Retina (tissue), 1 donor: ENCODE measurements at regions not wholly inside any gene's neighbourhood (a gene's known extent, or its start where the extent isn't known, plus 50 kb on each side); places are given as distances from the start of the nearest gene placed in this dataset.
"Not testable (repeated sequence)": the region's sequence is repeated elsewhere in the genome, so short reads cannot be mapped to it uniquely, and the experiment has no call there.

ENCODE experiments used
- DNase-seq: peaks from one replicate; pipeline ENCODE4 v3.0.0-alpha.2; 2016

DNA sequence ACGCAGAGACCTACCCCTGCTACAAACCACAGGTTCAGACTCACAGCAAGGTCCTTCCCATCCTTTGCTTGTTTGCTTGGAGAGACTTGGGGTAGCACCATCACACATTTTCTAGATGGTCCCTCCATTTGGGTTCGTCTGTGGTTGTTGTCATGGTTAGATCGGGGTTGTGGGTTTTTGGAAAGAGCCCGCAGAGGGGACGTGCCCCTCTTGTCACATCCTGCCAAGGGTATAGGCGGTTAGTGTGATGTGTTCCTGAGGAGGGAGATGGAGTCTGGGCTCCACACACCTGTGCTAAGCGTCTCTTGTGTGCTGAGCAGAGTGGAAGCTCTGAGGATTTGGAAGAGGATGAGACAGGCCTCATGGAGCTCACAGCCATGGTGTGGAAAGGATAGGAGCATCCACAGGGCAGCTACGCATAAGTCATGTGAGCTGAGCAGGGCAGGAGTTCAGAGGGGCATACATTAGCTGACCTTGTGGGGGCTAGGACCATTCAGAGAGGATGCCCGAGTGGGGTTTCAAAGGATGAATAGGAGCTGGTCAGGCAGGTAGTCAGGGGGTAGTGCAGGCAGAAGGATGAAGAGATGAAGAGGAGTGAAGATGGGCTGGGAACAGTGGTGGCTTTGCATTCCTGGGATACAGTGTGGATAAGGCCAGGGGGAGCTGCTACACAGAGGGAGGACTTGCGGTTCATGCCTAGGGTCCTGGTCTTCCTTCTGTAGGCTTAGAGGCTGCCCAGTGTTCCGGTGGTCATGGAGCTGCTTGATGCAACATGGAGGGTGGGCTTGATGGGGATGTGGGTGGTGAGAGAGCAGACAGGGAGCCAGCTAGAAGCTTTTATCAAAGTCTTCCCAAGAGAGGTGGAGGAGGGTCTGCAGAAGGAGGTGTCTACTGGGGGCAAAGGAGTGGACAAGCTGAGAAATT, 62.9 kb downstream of the ACKR3 start:
- no peak for DNase-seq

DNA sequence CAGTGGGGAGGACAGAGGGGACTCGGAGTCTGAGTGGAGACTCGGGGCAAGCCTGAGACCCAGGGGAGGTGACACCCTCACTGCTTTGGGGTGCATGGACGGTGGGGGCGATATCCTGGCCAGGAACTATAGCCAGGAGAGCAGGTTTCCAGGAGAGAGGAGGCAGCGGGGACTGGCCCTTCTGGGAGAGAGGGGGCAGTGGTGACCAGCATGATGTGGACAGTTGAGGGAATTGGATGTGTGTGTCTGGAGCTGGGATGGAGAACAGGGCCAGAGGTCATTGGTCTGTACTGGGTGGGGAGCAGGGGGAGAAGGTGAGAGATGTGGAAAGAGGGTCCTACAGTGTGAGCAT, 63.6 kb downstream of the ACKR3 start:
- no peak for DNase-seq

DNA sequence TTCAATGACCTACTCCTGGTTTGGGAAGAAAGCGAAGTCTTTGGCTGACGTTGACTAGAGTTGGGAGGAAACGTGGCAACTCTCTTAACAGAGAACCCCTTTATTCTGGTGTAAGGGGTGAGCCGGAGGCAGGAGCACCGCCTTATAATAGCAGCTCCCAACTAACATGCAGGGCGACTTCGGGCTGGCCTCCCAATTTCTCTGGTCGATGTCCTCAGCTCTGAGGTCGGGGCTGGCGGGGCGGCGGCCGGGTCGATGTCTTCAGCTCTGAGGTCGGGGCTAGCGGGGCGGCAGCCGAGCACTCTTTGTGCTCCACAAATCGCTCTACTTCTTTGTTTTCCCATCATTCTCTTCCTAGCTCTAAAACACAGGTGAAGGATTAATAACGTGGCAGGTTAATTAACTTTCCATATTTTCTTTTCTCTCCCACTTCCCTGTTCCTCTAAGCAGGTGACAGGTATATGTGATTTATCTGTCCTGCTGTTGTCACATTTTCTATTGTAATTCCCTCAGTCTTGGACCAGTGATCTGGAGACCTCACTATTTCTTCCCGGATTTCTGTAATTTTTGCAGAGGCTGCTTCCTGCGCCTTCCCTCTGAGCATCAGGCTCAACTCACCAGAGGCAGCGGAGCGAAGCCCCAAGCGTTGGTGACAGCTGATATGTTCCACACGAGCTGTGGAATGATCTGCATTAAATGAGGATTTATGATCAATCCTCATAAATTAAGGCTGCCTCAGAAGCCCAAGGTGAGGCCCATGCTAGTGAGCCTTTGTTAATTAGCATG, 64.3 kb downstream of the ACKR3 start:
- no peak for DNase-seq

DNA sequence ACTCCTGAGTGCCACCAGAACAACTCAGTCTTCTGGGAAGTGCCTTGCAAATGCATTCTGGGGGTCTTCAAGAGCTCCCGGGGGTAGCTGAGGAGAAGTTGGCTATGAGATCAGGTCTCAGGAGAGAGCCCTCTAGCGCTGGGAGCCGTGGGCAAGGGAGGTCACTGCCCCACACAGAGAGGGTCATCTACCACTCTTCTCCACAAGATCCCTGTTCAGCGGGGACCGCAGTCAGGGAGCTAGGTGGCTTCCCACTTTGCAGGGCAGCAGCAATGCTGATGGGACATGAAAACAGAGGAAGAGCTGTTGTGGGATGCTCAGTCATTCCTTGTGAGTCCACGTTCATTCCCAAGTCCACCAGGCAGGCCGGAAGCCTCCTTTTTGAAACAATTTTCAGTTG, 66.6 kb downstream of the ACKR3 start:
- DNase-seq = no peak

DNA sequence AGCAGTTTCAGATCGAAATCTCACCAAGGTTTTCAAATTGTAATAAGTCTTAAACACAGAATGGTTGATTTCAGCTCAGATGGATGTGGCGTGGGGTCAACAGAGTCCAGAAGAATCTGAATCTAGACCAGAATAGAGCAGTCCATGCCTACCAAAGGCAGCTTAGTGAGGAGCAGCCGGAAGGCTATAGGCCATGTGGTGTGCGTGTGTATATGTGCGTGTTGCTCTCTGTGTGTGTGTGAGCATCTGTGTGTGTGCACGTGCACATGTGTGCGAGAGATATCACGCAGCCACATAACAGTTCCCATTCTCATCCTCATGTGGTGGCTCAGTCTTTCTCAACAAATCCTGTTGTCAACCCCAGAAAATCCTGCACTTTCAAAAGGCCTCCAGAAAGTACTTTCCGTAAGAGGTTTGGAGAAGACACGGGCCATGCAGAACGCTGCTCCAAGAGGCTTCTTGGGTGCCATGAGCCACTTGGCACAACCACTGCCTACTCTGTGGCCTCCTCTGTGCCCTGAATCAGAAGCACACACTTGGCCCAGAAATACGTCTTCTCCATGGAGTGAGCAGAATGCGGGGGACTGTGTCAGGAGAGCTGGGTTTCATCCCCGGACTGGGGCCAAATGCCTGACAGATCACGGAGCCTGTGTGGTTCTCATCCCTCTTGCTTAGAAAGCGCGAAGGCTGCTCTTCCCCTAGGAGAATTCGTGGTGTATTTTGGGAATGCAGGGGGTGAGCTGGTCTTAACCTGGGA, 67.3 kb downstream of the ACKR3 start:
- DNase-seq = no peak

DNA sequence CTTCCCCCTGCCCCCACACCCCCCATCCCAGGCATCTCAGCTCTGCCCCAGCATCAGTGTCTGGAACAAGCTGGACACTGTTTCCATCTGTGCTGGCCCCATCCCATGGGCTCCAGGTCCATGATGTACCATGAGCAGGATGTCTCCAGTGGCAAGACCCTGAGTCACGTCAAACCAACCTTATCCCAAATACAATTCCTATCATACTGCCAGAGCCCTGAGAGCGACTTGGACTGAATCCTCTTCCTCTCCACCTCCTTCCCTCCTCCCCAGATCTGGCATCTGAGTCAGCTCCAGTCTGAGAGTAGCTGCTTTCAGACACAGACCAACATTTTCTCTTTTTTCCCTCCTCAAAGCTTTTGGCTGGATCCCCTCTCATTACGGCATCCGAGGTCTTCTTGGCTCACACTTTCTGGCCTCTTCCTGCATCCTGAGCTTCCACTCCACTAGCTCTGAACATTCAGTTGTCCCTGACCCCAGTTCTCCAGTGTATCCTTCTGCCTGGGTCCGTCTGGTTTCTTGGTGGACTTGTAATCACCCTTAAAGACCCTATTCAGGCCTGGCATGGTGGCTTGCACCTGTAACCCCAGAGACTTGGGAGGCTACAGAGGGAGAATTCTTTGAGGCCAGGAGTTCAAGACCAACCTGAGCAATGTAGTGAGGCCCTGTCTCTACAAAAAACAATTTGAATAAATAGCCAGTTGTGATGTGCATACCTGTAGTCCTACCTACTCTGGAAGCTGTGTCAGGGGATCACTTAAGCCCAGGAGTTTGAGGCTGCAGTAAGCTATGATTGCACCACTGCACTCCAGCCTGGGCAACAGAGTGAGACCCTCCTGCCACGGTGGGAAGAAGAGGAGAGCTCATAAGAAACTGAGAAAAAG, 68.3 kb downstream of the ACKR3 start:
- no peak for DNase-seq

DNA sequence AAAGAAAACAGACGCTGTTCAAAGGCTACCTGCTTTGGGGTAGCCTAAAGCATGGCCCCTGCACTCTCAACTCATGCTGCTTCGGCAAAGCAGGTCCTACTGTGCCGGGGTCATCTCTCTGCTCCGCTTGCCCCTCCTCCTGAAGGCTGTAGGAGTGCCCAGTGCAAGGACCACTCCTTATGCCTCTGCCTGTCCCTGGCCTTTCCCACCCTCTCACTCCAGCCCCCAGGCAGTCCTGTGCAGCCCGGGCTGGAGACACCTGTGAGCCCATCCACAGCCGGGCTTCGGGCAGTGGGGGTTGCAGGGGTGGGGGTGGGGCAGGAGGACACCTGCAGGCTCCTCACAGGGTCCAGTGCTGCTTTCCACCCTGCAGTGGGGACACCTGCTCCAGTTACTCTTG, 69.1 kb downstream of the ACKR3 start:
- DNase-seq = no peak

DNA sequence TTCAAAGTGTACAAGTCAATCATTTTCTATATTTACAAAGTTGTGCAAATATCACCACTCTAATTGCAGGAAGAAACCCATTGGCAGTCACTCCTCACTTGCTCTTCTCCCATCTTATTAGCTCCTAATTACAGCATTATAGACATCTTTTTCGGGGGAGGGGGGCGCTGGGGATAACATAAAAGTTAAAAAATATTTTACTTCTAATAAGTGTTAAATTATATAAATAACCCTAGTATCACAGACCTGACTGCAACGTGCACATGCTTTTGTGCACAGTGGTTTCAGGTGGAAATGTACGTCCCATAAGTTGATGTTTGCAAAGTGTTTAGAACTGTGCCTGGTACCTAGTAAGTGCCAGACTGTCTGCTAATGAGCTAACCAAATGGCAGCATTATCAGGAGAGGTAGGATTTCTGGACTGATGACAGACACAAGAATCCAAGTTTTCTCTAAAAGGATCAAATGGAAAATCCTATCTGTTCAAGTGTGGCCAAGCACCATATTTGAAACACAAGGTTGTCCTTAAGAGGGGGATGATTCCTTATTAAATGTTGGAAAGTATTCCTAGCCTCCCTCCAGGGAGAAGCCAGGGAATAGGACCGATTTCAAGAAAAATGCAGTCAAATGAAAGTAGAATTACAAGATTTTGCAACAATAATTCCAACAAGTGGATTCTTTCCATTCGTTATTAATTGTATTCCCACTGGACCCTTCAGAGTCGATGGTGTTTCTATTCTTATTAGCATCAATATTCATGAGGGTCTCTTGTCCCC, 70.0 kb downstream of the ACKR3 start:
- no peak for DNase-seq

DNA sequence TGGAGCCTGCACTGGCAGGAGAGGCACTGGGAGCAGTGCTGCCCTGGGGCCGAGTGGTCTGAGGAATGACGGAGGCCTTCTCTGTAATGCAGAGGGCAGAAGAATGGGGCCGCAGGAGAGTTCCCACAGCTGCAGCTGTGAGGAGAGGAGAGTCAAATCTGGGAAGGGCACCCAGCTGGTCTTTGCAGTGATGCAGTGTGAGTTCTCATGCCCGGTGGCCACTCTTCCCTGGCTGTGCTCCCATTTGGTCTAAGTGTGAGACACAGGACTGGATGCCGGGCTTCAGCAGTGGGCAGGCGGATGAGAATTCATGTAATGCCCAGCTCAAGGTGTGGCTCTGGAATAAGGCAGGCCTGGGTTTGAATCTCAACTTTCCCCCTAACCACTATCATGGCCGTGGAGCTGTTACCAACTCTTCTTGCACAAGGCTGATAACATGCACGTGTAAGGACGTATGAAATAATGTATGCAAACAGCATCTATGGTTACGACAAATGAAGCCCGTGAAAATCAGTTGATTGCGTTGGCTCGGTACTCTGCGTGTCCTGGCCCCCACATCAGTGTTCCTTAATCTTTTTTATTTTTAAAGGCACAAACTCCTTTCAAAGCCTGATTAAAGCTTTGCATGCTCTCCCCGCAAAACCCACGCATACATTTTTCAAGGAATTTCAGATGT, 71.6 kb downstream of the ACKR3 start:
- no peak for DNase-seq

DNA sequence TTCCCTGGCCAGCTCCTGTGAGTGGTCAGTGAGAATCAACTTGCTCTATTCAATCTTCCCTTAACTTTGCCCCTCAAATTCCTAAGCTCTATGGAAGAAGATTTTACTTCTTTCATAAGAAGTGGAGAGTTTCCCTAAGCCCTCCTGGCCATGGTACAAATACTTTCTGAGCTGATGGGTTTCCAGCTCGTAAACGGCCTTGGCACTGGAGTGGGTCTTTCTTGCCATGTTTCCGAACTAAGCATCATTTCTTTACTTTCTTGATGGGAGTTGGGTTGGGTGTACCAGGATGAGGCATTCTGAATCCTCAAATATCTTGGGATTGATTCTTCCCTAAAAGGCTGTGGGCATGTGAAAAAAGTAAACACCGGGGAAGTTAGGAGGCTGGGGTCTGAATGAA, 72.5 kb downstream of the ACKR3 start:
- no peak for DNase-seq

DNA sequence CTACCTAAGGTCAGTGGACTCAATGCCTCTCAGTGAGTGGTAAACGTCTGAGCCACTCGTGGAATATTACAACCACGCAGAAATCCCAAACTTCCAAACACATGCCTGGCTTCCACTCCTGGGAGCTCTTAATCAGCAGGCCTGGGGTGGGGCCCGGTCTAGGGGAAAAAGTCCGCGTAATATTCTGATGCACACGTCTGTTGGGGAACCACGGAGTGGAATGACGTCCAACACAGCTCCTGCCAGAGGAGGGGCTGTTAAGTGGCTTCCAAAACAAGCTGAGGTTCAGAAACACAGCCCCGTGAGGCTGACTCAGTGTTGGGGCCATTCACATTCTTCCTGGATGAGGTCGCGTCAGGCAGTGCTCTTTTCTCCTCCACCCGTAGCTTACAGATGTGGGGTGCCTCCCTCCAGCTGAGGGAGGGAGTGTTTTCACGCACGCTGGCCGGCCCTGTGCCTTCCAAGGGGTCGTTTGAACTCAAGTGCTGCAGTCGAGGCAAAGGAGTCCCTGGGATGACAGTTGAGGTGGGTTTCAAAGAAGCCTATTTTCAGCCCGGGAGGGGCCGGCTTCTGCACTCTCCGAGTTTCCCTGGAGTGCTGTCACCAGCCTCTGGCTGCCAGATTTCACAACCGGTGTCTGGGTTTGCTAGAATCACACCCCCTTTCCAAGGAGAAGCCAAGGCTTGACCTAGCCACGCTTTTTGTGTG, 73.1 kb downstream of the ACKR3 start:
- DNase-seq = no peak

DNA sequence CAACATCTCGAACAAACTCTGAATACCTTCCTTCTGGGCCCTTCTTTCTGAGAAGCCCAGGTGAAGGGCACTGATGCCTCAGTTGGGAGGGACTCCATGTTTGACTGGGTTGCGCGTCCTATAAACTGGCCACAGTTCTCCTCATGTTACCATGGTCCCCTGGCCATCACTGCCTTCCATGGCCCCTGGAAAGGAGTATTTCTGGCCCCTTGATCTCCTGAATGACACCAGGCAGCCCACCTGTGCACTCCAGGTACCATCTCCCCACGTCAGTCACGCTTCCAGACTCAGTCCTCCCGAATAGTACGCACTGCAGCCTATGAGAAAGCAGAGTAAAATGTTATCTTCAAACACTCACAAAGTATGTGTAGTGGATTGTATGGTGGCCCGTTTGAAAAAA, 73.9 kb downstream of the ACKR3 start:
- no peak for DNase-seq

DNA sequence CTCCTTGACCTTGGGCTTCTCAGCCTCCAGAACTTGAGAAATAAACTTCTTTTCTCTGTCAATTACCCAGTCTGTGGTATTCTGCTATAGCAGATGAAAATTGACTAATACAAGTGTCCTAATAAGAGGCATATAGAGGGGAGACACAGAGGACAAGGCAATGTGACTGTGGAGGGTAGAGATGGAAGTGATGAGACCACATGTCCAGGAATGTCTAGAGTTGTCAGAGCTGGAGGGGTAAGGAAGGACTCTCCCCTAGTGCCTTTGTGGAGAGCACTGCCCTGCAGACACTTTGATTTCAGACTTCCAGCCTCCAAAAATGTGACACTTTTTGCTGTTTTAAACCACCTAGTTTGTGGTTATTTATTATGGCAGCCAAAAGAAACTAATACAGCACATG, 74.4 kb downstream of the ACKR3 start:
- no peak for DNase-seq

DNA sequence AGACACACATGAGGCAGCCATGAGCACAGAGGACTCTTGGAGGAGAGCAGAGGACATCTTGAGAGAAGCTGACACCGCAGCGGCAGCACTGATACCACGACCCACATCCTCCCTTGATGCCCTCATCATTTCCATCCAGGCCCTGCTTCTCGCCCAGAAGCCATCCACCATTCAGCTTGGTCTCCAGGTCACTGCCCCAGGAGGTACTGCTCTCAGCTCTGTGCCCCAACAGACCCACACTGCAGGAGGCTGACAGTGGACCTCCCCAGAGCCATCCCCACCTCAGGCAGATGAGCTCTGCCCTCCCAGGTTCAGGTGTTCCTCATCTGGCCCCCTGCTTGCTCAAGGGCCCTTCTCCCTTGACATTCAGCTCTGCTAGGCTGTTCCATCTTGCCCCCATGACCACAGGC, 74.9 kb downstream of the ACKR3 start:
- DNase-seq = no peak

DNA sequence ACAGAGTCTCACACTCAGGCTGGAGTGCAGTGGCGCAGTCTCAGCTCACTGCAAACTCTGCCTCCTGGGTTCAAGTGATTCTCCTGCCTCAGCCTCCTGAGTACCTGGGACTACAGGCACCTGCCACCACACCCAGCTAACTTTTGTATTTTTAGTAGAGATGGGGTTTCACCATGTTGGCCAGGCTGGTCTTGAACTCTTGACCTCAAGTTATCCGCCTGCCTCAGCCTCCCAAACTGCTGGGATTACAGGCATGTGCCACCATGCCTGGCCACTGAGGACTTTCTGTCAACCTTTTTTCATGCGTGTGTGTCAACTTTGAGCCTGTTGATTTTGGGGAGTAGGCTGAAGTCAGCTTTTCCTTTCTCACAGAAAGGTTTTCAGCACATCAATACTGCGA, 75.5 kb downstream of the ACKR3 start:
- DNase-seq = not testable (repeated sequence)

DNA sequence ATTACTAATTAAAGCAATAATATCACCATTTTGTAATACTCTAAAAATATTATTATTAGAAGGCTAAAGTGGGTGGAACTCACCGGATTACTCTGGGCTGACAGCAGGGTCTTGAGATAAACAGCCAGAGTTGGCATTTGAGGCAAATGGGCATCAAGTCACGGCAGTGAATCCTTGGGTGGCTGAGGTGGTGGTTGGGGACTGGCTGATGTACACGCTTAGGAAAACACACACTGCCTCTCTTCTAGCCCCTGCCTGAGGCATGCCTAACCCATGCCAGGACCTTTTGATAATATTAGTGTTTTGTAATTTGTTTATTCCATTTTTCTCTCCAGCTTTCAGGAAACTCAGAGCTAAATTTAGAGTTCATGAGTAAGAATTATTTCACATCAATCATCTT, 76.8 kb downstream of the ACKR3 start:
- DNase-seq = no peak

DNA sequence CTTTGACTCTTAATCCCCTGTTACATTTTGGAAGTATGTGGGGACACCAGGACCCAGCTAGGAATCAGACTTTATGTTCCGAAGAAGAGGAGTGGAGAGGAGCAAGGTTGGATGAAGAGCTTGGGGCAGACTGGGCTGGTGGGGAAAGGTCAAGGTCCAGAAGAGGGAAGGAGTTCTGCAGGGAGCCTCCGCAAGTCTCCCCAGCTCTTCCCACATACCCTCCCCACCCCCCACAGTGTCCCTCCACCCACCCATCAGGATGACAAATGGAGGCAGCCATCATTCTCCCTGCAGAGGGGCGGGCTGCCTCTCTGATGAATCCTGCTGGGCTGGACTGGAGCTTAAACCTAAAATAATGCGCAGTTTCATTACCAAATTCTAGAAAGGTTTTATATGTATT, 77.2 kb downstream of the ACKR3 start:
- DNase-seq = no peak

DNA sequence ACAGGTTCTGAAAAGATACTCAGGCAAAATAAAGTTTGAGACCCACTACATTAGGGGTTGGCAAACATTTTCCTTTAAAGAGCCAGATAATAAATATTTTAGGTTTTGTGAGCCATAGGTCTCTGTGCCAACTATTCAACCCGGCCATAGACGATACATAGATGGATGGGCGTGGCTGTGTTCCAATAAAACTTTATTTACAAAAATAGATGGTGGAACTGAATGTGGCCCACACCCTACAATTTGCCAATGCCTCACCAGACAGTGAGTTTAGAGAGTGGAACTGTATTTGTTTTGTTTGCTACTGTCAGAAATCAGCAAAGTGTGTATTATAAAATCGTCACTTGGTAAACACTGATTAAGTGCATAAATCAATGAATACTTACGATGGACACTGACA, 78.0 kb downstream of the ACKR3 start:
- no peak for DNase-seq

DNA sequence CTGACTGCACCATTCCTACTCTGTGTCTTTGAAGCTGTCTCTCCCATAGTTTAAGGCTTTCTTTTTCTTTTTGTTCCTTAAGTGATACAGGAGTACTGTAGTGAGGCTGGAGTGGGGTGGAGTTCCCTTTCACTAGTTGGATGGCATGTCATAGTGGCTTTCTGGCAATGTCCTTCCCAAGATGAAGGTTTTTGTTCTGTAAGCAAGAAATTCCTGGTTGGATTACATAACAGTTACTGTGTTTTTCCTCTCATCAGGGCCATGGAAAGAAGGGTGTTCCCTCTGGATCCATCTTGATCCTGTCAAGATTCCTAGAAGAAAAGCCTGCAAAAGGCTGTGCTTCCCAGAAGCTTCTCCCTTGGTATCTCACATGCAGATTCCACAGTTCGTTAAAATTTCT, 84.2 kb downstream of the ACKR3 start:
- DNase-seq = no peak

DNA sequence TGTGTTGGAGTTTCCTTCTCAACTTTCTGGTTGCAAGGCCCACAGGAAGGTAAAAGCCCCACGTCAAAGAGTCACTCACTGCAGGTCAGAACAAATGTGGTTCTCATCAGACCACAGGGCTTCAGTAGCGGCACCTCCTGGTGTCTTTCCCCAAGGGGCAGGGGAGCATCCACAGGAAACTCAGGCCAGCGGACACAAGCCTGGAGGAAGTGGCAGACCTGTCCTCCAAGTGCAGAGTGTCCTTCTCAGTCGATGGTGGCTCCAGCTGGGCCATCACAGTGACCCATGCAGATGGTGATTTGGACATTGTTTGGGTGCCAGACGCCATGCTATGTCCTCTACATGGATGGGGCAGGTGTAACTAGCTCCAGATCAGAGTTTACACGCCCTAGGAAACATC, 84.9 kb downstream of the ACKR3 start:
- DNase-seq = no peak
